GM21717 (cell line): ENCODE measurements at regions not wholly inside any gene's neighbourhood (a gene's known extent, or its start where the extent isn't known, plus 50 kb on each side); places are given as distances from the start of the nearest gene placed in this dataset.
A peak's percentile ranks its signal among the peaks of the same experiment; 100 is the strongest.

ENCODE experiments used
- ATAC-seq: cut with Tn5 transposase; IDR thresholded peaks from one replicate; pipeline ENCODE4 v1.9.1; 2021; ENCODE audit warnings: mild to moderate bottlenecking, moderate library complexity; ENCODE audit not compliant: unreplicated experiment

- ATAC-seq: no peak
Observed at GRCh38 chr10:107918171-107918570, 753.7 kb upstream of the SORCS1 start.

DNA sequence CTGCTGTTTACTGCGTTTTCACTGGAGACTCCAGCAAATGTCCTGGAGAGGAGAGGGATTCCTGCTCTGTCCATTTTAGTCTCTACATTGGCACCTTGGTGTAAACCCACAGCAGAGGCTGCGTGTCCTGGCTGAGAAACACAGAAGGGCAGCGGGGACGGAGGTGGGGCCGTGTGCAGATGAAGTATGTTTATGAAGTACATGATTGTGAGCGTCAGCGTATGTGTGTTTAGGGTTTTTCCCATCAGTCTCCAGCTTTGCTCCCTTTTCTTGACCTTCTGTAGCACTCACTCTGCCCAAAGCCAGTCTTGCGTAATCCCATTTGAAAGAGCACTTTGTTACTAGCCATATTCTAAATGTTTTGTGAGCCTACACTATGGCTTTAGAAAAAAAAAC is 750.7 kb upstream of the SORCS1 start:
- ATAC-seq: no peak

DNA sequence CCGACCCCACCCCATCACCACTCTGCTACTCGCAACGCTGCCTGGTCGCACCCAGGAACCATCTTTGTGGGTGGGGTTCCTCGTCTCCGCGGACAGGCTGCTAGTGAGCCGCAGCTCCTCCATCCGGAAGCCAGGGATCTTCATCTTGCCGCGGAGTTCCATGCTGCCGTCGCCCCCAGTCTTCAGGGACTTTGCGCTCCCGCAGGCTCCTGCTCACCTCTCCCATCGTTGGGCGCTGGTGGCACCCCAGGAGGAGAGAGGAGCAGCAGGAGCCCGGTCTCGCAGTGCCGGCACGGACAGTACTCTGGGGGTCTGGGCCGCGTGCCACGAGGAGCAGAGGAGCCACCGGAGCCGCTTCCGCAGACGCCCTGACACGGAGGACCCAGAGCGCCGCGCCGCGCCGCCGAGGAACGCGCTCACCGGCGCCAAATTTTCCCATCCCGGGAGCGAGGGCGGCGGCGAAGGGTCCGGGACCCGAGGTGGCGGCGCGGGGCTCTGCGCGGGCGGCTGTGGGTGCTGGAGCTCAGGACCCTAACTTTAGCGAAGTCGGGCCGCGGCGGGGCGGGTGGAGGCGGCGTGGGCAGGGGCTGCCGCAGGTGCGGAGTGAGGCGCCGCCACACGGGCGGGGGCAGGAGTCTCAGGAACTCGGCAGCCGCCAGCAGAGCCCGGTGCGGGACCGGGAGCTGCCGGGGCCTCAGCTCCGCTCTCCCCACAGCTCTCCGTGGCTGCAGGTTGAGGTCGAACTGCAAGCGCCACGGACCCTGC is 750.1 kb upstream of the SORCS1 start:
- ATAC-seq: no peak

GRCh38 chr10:107913317-107914294 is 749.1 kb upstream of the SORCS1 start:
- no peak for ATAC-seq

DNA sequence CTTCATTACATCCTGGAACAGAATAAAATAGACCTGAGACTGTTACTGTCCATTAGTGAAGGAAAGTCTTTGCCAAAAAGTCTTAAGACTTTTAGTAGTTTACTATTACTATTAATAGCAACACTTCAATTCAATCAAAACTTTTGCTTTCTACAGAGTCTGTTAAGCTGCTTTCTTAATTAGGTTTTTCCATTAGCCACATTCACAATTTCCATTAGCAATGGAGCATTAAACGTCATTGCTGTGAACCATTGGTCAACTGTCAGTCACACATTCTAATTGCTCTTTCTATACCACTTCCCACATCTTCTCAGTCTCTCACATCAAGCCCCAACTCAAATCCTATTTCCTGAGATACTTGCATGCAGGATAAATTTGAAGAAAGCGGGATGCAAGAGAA is 736.6 kb upstream of the SORCS1 start:
- ATAC-seq: no peak

DNA sequence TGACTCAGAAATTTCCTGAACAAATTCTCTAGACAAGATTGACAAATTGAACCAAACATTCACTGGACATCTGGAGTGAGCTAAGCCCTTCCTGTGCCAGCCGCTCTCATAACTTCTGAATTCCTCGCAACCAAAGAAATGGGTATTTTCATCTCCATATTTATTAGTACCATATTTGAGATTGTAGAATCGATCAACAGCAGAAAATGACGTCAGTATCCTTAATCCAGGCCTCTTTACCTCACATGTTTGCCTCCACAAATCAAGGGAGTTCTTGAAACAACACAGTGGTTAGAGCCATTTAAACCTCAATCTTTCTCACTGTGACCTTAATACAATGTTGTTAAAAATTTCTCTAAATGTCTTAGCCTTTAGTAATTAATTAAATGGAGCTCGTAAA is 735.6 kb upstream of the SORCS1 start:
- no peak for ATAC-seq

- no peak for ATAC-seq
Observed at GRCh38 chr10:107899502-107900062, 735.1 kb upstream of the SORCS1 start.

- ATAC-seq: no peak
Observed at GRCh38 chr10:107899075-107899474, 734.6 kb upstream of the SORCS1 start.

- ATAC-seq: no peak
Observed at GRCh38 chr10:107898392-107898791, 733.9 kb upstream of the SORCS1 start.

DNA sequence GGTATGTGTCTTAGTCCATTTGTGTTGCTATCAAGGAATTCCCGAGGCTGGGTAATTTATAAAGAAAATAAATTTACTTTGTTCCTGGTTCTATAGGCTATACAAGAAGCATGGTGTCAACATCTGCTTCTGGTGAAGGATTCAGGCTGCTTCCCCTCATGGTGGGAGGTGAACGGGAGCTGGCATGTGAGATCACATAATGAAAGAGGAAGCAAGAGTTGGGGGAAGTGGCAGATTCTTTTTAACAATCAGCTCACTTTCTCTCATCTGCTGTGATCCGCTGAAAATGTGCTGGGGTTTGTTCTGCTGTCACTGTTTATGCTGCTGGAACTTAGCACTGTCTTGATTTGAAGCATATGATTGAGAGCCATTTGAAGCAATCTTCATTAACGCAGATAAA is 730.0 kb upstream of the SORCS1 start:
- ATAC-seq: no peak

DNA sequence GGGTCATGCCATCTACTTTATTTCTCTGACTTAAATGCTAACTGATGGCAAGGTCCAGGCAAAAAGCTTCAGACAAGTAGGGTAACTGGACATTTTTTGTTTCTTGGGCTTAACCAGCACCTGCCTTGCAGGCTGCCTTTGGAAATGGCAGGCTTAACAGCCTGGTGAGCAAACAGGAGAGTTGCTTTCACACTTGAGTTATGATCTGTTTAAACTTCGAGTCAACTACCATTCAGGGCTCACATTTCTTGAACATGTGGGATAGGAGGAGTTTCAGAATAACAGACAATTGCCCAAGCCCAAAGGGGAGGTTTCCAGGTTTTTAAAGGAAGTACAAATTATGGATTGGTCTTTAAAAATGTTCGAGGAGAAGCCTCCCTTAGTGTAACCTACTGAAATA is 724.6 kb upstream of the SORCS1 start:
- no peak for ATAC-seq

GRCh38 chr10:107880185-107880584 is 715.7 kb upstream of the SORCS1 start:
- no peak for ATAC-seq

- ATAC-seq: no peak
Observed at GRCh38 chr10:107873007-107873406, 708.5 kb upstream of the SORCS1 start.

GRCh38 chr10:107865691-107866090 is 701.2 kb upstream of the SORCS1 start:
- ATAC-seq: no peak

DNA sequence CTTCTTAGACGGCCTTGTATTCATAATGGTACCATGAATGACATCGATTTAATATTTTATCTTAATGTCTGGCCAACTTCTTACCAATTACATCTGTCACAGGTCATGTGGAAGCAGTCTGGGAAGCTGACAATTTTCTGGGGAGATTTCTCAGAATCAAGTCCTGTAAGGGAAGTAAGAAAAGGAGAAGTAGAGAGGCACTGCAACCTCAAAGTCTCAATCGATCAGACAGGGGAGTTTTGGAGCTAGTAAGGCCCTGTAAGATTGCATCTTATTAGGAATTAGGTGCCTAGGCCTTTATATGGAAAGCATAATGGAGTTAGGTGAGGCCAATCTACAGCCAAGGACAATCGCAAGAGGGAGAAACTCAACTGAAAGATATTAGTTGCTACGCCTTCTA is 694.6 kb upstream of the SORCS1 start:
- ATAC-seq: no peak

DNA sequence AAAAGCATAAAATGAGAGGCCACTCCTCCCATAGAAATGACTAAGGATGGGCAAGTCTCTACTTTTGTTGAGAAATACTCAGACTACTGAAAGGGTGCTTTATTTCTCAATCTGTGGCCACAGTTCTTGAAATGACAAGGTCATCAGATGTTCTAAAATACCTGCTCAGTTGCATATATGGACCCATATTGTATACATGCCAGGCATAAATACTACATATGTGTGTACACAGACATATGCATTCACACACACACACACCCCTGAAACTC is 691.5 kb upstream of the SORCS1 start:
- no peak for ATAC-seq

DNA sequence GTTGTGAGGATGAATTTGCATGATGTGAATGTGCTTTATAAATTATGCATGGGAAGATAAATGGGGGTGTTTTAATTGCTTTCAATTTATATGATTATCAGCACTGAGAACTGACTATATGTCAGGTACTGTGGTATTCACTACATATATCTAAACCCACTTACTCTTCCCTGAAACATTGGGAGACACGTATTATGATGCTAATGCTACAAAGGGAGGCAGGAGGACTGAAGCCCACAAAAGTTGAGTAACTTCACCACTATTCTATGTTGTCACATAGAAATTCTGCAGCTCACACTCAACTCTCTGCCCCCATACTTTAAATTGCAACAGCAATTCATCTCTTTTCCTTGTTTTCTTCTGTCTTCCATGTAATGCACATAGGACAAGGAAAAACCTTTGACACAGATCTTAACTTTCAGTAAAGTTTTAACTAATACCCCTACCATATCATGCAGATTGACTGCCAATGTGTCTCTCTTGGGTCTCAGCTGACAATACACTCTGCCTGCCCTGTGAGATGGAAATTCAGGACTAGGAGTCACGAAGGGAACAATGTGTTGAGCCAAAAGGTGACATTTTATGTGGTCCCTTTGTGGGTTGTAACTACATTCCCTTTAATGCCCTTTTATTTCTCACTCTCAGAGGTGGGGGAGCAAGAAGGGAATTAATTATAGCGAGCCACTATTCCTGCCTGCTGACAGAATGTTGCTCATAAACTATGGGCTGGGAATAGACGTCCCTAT is 691.0 kb upstream of the SORCS1 start:
- ATAC-seq: no peak

- ATAC-seq: no peak
Observed at GRCh38 chr10:107848726-107849360, 684.3 kb upstream of the SORCS1 start.

DNA sequence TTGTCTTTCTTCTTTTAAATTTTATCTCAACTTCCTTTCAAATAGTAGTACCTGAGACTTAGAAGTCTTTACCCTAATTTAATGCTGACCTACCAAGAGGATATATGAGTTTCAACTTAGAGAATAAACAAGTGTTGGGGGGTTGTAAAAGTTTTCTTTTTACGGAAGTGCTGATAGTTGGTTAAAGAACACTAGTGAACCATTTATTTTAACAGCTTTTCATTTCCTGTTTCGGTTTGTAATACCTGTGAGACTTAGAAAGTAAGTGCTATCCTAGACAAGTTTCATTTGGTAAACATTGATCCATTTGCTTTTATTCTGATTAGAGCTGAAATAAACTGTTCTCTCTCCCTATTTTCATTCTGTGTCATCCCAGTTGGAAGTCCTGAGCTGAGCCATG is 683.1 kb upstream of the SORCS1 start:
- ATAC-seq: peak; percentile 92

GRCh38 chr10:107834706-107835105 is 670.2 kb upstream of the SORCS1 start:
- ATAC-seq: no peak

- ATAC-seq: no peak
Observed at GRCh38 chr10:107831772-107832171, 667.3 kb upstream of the SORCS1 start.
